GM23338 (cell line): ENCODE measurements at regions not wholly inside any gene's neighbourhood (a gene's known extent, or its start where the extent isn't known, plus 50 kb on each side); places are given as distances from the start of the nearest gene placed in this dataset.

Experiments
- ATAC-seq: fragments of 200-7000 bp; cut with Tn5 transposase; 3 replicates; pipeline ENCODE4 v1.9.1; 2020
- DNase-seq: peaks from one replicate; pipeline ENCODE4 v3.0.0-alpha.2; 2015; ENCODE audit warnings: low spot score
- H2AFZ ChIP-seq: fragments of 200-600 bp; sonication (generic); 2 replicates; pipeline ENCODE4 v1.8.0; 2016; ENCODE audit warnings: antibody characterized with exemption, mild to moderate bottlenecking, moderate library complexity
- H3F3A ChIP-seq: fragments of 200-600 bp; sonication (generic); replicated peaks from 2 replicates; pipeline ENCODE4 v1.8.0; 2017; ENCODE audit warnings: antibody characterized with exemption, mixed run types, low read depth
- H3K27ac ChIP-seq: fragments of 200-600 bp; sonication (generic); 2 replicates; pipeline ENCODE4 v1.6.1; 2016; ENCODE audit warnings: low read depth
- H3K27me3 ChIP-seq: fragments of 200-600 bp; sonication (generic); 2 replicates; pipeline ENCODE4 v1.8.0; 2016; ENCODE audit warnings: mild to moderate bottlenecking, mixed run types, moderate library complexity; ENCODE audit not compliant: insufficient read depth
- H3K36me3 ChIP-seq: fragments of 200-600 bp; sonication (generic); 2 replicates; pipeline ENCODE4 v1.8.0; 2016; ENCODE audit warnings: mild to moderate bottlenecking; ENCODE audit not compliant: insufficient read depth
- H3K4me1 ChIP-seq: fragments of 200-600 bp; sonication (generic); 2 replicates; pipeline ENCODE4 v1.8.0; 2016; ENCODE audit warnings: mild to moderate bottlenecking, moderate library complexity; ENCODE audit not compliant: insufficient read depth
- H3K4me2 ChIP-seq: fragments of 200-600 bp; sonication (generic); 2 replicates; pipeline ENCODE4 v1.7.1; 2017; ENCODE audit warnings: mixed run types
- H3K4me3 ChIP-seq: fragments of 200-600 bp; sonication (generic); 2 replicates; pipeline ENCODE4 v1.6.1; 2016; ENCODE audit warnings: mixed run types
- H3K79me2 ChIP-seq: fragments of 200-600 bp; sonication (generic); replicated peaks from 2 replicates; pipeline ENCODE4 v1.8.0; 2017; ENCODE audit warnings: mild to moderate bottlenecking; ENCODE audit not compliant: insufficient read depth
- H3K9me2 ChIP-seq: fragments of 200-600 bp; sonication (generic); 2 replicates; pipeline ENCODE4 v1.8.0; 2017; ENCODE audit not compliant: insufficient read depth
- H4K20me1 ChIP-seq: fragments of 200-600 bp; sonication (generic); replicated peaks from 2 replicates; pipeline ENCODE4 v1.8.0; 2017; ENCODE audit warnings: mild to moderate bottlenecking; ENCODE audit not compliant: insufficient read depth
- H3K27ac Mint-ChIP-seq: 2 replicates; pipeline ENCODE4 v1.8.0; 2020; ENCODE audit warnings: inconsistent platforms, mild to moderate bottlenecking, moderate library complexity, mixed read lengths
- H3K27me3 Mint-ChIP-seq: 3 replicates; pipeline ENCODE4 v1.8.0; 2022; ENCODE audit warnings: low read depth, mild to moderate bottlenecking, moderate library complexity, mixed read lengths, inconsistent platforms; ENCODE audit not compliant: insufficient read depth, poor library complexity
- H3K36me3 Mint-ChIP-seq: 3 replicates; pipeline ENCODE4 v1.8.0; 2021; ENCODE audit warnings: low read depth, mild to moderate bottlenecking, inconsistent platforms, moderate library complexity, mixed read lengths
- H3K4me1 Mint-ChIP-seq: 3 replicates; pipeline ENCODE4 v1.8.0; 2020; ENCODE audit warnings: mild to moderate bottlenecking, inconsistent platforms, mixed read lengths
- H3K4me3 Mint-ChIP-seq: 3 replicates; pipeline ENCODE4 v1.8.0; 2021; ENCODE audit warnings: moderate library complexity, mild to moderate bottlenecking, inconsistent platforms, mixed read lengths
- H3K9me3 Mint-ChIP-seq: 3 replicates; pipeline ENCODE4 v1.8.0; 2020; ENCODE audit warnings: moderate library complexity, mild to moderate bottlenecking, inconsistent platforms, mixed read lengths
- EZH2 ChIP-seq: fragments of 200-600 bp; sonication (generic); IDR thresholded peaks from one replicate; pipeline ENCODE4 v1.8.0; 2017; ENCODE audit warnings: antibody characterized with exemption, mild to moderate bottlenecking, low read depth; ENCODE audit not compliant: unreplicated experiment
- JUNB ChIP-seq: IDR thresholded peaks from one replicate; pipeline ENCODE4 v1.6.1; 2016; ENCODE audit warnings: antibody characterized with exemption; ENCODE audit not compliant: unreplicated experiment
- STAT1 ChIP-seq: IDR thresholded peaks from one replicate; pipeline ENCODE4 v1.6.1; 2016; ENCODE audit warnings: antibody characterized with exemption; ENCODE audit not compliant: unreplicated experiment
- ZNF114 ChIP-seq: fragments of 250-450 bp; sonication (Bioruptor Pico); IDR thresholded peaks from 2 replicates; pipeline ENCODE4 v1.5.0; 2020; ENCODE audit warnings: mild to moderate bottlenecking, moderate library complexity
- ZNF331 ChIP-seq: fragments of 250-450 bp; sonication (Bioruptor Pico); IDR thresholded peaks from 2 replicates; pipeline ENCODE4 v1.5.0; 2020; ENCODE audit warnings: low read depth, mild to moderate bottlenecking, moderate library complexity
- TF ChIP-seq, protein P1 (sequence below), 2 experiments: fragments of 200-600 bp in 1 of 2; sonication (generic) in 1 of 2; conservative IDR thresholded peaks; 2 replicates each; pipeline versions ENCODE4 v1.5.1 to v1.6.1; 2016 to 2017; ENCODE audit warnings: antibody characterized with exemption in 2 of 2, low read depth in 2 of 2, mild to moderate bottlenecking in 2 of 2, moderate library complexity in 1 of 2
- TF ChIP-seq, protein P2 (sequence below): fragments of 250-450 bp; sonication (Bioruptor Pico); IDR thresholded peaks from 2 replicates; pipeline ENCODE4 v1.5.0; 2020; ENCODE audit warnings: mild to moderate bottlenecking, moderate library complexity
- TF ChIP-seq, protein P3 (sequence below): IDR thresholded peaks from 2 replicates; pipeline ENCODE4 v1.6.1; 2016; ENCODE audit warnings: antibody characterized with exemption

DNA sequence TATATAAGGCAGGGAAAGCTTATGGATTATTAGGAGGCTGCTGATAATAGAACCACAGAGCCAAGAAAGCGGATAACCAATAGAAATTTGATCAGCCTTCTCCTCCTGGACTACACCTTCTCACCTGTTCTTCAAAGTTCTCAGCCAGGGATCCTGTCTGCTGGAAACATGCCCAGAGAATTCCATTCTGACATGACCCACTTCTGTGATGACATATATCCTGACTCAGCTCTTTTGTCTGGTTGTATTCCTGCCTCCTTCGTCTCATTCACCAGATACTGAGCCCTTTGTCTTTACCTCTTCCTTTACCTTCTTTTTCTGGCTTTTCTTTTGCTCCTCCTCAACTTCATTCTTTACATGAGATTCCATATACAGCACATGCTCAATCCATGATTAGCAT is 576.1 kb downstream of the CDH11 start:
- Histone ChIP-seq H3K4me3 (no peak overlapping the region), H2AFZ (no peak overlapping the region), H3K4me1 (no peaks in the 10 kb centered on the region), H3K4me2 (no peak overlapping the region), H4K20me1 (no peaks in the 10 kb centered on the region), H3K79me2 (no peaks in the 10 kb centered on the region), H3F3A (no peaks in the 10 kb centered on the region), H3K27me3 (no peaks in the 10 kb centered on the region), H3K9me2 (no peaks in the 10 kb centered on the region; the same call in 1 of the 2 replicates), H3K27ac (no peak overlapping the region), H3K36me3 (no peaks in the 10 kb centered on the region)
- Mint-ChIP-seq H3K27ac (no peak overlapping the region), H3K9me3 (no peaks in the 10 kb centered on the region; the same call in 2 of the 3 replicates), H3K27me3 (no peaks in the 10 kb centered on the region), H3K4me3 (no peak overlapping the region), H3K36me3 (no peaks in the 10 kb centered on the region), H3K4me1 (no peaks in the 10 kb centered on the region)
- TF ChIP-seq JUNB = no peak
- TF ChIP-seq, protein P1, sequence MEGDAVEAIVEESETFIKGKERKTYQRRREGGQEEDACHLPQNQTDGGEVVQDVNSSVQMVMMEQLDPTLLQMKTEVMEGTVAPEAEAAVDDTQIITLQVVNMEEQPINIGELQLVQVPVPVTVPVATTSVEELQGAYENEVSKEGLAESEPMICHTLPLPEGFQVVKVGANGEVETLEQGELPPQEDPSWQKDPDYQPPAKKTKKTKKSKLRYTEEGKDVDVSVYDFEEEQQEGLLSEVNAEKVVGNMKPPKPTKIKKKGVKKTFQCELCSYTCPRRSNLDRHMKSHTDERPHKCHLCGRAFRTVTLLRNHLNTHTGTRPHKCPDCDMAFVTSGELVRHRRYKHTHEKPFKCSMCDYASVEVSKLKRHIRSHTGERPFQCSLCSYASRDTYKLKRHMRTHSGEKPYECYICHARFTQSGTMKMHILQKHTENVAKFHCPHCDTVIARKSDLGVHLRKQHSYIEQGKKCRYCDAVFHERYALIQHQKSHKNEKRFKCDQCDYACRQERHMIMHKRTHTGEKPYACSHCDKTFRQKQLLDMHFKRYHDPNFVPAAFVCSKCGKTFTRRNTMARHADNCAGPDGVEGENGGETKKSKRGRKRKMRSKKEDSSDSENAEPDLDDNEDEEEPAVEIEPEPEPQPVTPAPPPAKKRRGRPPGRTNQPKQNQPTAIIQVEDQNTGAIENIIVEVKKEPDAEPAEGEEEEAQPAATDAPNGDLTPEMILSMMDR (conservative IDR thresholded peaks at IDR 0.05; ENCODE audit: low read depth in 2 of 2) = no peak
- TF ChIP-seq, protein P2, sequence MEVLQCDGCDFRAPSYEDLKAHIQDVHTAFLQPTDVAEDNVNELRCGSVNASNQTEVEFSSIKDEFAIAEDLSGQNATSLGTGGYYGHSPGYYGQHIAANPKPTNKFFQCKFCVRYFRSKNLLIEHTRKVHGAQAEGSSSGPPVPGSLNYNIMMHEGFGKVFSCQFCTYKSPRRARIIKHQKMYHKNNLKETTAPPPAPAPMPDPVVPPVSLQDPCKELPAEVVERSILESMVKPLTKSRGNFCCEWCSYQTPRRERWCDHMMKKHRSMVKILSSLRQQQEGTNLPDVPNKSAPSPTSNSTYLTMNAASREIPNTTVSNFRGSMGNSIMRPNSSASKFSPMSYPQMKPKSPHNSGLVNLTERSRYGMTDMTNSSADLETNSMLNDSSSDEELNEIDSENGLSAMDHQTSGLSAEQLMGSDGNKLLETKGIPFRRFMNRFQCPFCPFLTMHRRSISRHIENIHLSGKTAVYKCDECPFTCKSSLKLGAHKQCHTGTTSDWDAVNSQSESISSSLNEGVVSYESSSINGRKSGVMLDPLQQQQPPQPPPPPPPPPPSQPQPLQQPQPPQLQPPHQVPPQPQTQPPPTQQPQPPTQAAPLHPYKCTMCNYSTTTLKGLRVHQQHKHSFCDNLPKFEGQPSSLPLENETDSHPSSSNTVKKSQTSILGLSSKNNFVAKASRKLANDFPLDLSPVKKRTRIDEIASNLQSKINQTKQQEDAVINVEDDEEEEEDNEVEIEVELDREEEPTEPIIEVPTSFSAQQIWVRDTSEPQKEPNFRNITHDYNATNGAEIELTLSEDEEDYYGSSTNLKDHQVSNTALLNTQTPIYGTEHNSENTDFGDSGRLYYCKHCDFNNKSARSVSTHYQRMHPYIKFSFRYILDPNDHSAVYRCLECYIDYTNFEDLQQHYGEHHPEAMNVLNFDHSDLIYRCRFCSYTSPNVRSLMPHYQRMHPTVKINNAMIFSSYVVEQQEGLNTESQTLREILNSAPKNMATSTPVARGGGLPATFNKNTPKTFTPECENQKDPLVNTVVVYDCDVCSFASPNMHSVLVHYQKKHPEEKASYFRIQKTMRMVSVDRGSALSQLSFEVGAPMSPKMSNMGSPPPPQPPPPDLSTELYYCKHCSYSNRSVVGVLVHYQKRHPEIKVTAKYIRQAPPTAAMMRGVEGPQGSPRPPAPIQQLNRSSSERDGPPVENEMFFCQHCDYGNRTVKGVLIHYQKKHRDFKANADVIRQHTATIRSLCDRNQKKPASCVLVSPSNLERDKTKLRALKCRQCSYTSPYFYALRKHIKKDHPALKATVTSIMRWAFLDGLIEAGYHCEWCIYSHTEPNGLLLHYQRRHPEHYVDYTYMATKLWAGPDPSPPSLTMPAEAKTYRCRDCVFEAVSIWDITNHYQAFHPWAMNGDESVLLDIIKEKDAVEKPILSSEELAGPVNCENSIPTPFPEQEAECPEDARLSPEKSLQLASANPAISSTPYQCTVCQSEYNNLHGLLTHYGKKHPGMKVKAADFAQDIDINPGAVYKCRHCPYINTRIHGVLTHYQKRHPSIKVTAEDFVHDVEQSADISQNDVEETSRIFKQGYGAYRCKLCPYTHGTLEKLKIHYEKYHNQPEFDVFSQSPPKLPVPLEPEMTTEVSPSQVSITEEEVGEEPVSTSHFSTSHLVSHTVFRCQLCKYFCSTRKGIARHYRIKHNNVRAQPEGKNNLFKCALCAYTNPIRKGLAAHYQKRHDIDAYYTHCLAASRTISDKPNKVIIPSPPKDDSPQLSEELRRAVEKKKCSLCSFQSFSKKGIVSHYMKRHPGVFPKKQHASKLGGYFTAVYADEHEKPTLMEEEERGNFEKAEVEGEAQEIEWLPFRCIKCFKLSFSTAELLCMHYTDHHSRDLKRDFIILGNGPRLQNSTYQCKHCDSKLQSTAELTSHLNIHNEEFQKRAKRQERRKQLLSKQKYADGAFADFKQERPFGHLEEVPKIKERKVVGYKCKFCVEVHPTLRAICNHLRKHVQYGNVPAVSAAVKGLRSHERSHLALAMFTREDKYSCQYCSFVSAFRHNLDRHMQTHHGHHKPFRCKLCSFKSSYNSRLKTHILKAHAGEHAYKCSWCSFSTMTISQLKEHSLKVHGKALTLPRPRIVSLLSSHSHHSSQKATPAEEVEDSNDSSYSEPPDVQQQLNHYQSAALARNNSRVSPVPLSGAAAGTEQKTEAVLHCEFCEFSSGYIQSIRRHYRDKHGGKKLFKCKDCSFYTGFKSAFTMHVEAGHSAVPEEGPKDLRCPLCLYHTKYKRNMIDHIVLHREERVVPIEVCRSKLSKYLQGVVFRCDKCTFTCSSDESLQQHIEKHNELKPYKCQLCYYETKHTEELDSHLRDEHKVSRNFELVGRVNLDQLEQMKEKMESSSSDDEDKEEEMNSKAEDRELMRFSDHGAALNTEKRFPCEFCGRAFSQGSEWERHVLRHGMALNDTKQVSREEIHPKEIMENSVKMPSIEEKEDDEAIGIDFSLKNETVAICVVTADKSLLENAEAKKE (CRISPR knock-in tag) = no peak
- no peak for TF ChIP-seq ZNF331
- TF ChIP-seq, protein P3, sequence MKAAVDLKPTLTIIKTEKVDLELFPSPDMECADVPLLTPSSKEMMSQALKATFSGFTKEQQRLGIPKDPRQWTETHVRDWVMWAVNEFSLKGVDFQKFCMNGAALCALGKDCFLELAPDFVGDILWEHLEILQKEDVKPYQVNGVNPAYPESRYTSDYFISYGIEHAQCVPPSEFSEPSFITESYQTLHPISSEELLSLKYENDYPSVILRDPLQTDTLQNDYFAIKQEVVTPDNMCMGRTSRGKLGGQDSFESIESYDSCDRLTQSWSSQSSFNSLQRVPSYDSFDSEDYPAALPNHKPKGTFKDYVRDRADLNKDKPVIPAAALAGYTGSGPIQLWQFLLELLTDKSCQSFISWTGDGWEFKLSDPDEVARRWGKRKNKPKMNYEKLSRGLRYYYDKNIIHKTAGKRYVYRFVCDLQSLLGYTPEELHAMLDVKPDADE = no peak
- no peak for TF ChIP-seq STAT1
- TF ChIP-seq EZH2 = no peak
- no peak for TF ChIP-seq ZNF114 (CRISPR knock-in tag)
- DNase-seq (no peak), ATAC-seq (no peak)
